Naive B cell (primary cell): ENCODE measurements at regions not wholly inside any gene's neighbourhood (a gene's known extent, or its start where the extent isn't known, plus 50 kb on each side); places are given as distances from the start of the nearest gene placed in this dataset.
A peak's percentile ranks its signal among the peaks of the same experiment; 100 is the strongest.
"Not testable (repeated sequence)": the region's sequence is repeated elsewhere in the genome, so short reads cannot be mapped to it uniquely, and the experiment has no call there.

Source experiments
- ATAC-seq, 2 donors: fragments of 150-1000 bp; cut with Tn5 transposase; 2 replicates each; pipeline ENCODE4 v1.10.0; 2021; ENCODE audit warnings: low read depth in 2 of 2, mild to moderate bottlenecking in 2 of 2, moderate library complexity in 2 of 2
- DNase-seq: peaks from one replicate; pipeline ENCODE4 v3.0.0; 2022
- H3K27ac Mint-ChIP-seq, 6 donors: one replicate each; pipeline ENCODE4 v1.8.0; 2020 to 2022; ENCODE audit warnings: mild to moderate bottlenecking in 6 of 6, mixed read lengths in 6 of 6, moderate library complexity in 5 of 6, inconsistent platforms in 2 of 6
- H3K27me3 Mint-ChIP-seq, 3 donors: one replicate each; pipeline ENCODE4 v1.8.0; 2021 to 2022; ENCODE audit warnings: mixed read lengths in 3 of 3, mild to moderate bottlenecking in 1 of 3
- H3K36me3 Mint-ChIP-seq, 2 donors: one replicate each; pipeline ENCODE4 v1.8.0; 2020 to 2022; ENCODE audit warnings: mixed read lengths in 2 of 2, inconsistent platforms in 1 of 2, mild to moderate bottlenecking in 1 of 2
- H3K4me1 Mint-ChIP-seq, 3 donors: one replicate each; pipeline ENCODE4 v1.8.0; 2020 to 2022; ENCODE audit warnings: mixed read lengths in 3 of 3, inconsistent platforms in 1 of 3, mild to moderate bottlenecking in 1 of 3, moderate library complexity in 1 of 3
- H3K4me3 Mint-ChIP-seq, 8 donors: one replicate each; pipeline ENCODE4 v1.8.0; 2020 to 2022; ENCODE audit warnings: mild to moderate bottlenecking in 8 of 8, mixed read lengths in 8 of 8, moderate library complexity in 8 of 8, inconsistent platforms in 2 of 8
- H3K9me3 Mint-ChIP-seq, 7 donors: one replicate each; pipeline ENCODE4 v1.8.0; 2020 to 2022; ENCODE audit warnings: mixed read lengths in 7 of 7, mild to moderate bottlenecking in 5 of 7, inconsistent platforms in 2 of 7, moderate library complexity in 1 of 7

DNA sequence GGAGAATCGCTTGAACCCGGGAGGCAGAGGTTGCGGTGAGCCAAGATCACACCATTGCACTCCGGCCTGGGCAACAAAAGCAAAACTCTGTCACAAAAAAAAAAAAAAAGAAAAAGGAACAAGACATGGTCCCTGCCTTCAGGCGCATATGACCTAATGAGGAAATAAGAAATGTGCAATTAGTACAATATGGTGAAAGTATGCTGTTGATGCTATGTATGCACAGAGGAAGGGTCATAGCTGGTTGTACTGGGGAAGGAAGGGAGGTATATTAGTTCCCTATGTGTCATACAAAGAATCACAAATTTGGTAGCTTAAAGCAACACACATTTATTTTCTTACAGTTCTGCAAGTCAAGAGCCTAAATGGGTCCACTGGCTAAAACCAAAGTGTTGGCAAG is 97.8 kb upstream of the MPP7 start:
- H3K4me1 Mint-ChIP-seq: peaks cover 21 to 29% (median 23%) of the 10 kb centered on the region in 3 donors
- H3K27ac Mint-ChIP-seq: peak overlapping the region in 2 of 6 donors; percentile 27 to 38
- ATAC-seq: peak; percentile 52 to 66
- H3K36me3 Mint-ChIP-seq: no peaks in the 10 kb centered on the region
- DNase-seq: peak; percentile 14
- H3K9me3 Mint-ChIP-seq: peaks cover 0 to 5% (median 0%) of the 10 kb centered on the region in 7 donors
- no peak overlapping the region for H3K4me3 Mint-ChIP-seq
- peaks cover 6 to 11% (median 9%) of the 10 kb centered on the region in 3 donors for H3K27me3 Mint-ChIP-seq

- H3K36me3 Mint-ChIP-seq, H3K27me3 Mint-ChIP-seq, H3K9me3 Mint-ChIP-seq: not testable (repeated sequence)
- ATAC-seq: peak; percentile 72 to 75
- H3K27ac Mint-ChIP-seq: peak overlapping the region; percentile 9 to 89 (median 46)
- H3K4me3 Mint-ChIP-seq: peak overlapping the region in 2 of 8 donors; percentile 17 to 27
- H3K4me1 Mint-ChIP-seq: peaks cover 21 to 29% (median 23%) of the 10 kb centered on the region in 3 donors
- DNase-seq: peak; percentile 40
These were observed 99.8 kb upstream of the MPP7 start for GRCh38 chr10:28402611-28403073.

- peaks cover 21 to 29% (median 23%) of the 10 kb centered on the region in 3 donors for H3K4me1 Mint-ChIP-seq
- H3K36me3 Mint-ChIP-seq: peaks cover 0 to 2% of the 10 kb centered on the region in 2 donors
- DNase-seq (no peak), ATAC-seq (no peak)
- H3K27ac Mint-ChIP-seq: peak overlapping the region in 5 of 6 donors; percentile 9 to 89 (median 54)
- peaks cover 0 to 2% (median under 1%) of the 10 kb centered on the region in 3 donors for H3K27me3 Mint-ChIP-seq
- H3K4me3 Mint-ChIP-seq: peak overlapping the region in 1 of 8 donors; percentile 17
- H3K9me3 Mint-ChIP-seq: peaks cover 0 to 9% (median 0%) of the 10 kb centered on the region in 7 donors
These were observed 100.2 kb upstream of the MPP7 start for GRCh38 chr10:28403090-28403489.

DNA sequence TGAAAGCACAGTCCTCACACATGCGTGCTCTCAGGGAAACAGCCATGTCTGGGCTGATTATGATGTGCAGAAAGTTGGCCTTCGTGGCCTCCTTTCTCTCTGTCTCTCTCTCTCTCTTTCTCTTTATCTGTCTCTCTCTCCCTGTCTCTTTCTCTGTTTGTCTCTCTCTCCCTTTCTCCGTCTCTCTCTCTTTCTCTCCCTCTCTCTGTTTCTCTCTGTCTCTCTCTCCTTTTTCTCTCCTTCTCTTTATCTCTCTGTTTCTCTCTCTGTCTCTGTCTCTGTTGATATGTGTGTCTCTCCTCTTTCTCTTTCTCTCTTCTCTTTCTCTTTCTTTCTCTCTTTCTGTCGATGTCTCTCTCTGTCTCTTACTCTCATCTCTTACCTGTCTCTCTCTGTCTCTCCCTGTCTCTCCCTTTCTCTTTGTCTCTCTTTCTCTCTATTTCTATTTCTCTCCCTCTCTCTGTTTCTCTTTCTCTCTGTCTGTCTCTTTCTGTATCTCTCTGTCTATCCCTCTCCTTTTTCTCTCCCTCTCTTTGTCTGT is 105.4 kb upstream of the MPP7 start:
- ATAC-seq (no peak), DNase-seq (no peak)
- Mint-ChIP-seq H3K27ac (peak overlapping the region in 1 of 6 donors; percentile 49), H3K4me3 (no peak overlapping the region), H3K27me3 (peaks cover 26 to 33% (median 30%) of the 10 kb centered on the region in 3 donors), H3K36me3 (peaks cover 0 to 12% of the 10 kb centered on the region in 2 donors), H3K9me3 (peaks cover 0 to 12% (median 7%) of the 10 kb centered on the region in 7 donors), H3K4me1 (peaks cover 0 to 2% (median under 1%) of the 10 kb centered on the region in 3 donors)

DNA sequence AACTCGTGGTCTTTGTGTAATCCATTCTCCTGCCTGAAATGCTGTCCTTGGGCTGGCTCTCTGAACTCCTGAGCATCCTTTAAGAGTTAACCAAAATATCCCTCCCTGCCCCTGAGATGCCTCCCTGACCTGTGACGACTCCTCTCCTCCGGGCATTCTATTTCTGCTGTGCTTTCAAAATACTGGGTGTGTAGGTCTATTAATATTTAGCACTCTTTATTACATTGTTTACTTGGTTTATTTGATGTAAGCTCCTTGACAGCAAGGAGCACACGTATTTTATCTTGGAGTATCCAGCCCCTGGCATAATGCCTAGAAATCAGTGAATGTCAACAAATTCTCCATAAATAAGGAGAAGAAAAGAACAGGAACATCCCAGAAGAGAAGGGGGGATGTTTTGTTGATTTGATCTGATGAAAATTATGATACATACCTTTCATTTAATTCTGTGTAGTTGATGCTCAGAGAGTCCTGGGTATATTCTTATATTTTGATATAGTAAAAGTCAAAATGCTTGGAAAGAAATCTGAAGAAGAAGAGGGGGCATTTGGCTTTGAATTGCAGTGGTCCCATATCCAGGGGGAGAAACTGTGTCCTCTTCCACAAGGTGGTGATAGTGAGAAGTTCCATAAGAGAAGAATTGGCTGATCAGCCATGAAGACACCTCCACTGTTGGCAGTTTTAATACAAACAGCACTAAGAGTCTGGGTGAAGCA is 107.7 kb upstream of the MPP7 start:
- peaks cover 0 to 12% of the 10 kb centered on the region in 2 donors for H3K36me3 Mint-ChIP-seq

GRCh38 chr10:28411136-28411460 is 108.2 kb upstream of the MPP7 start:
- Mint-ChIP-seq H3K36me3 (peaks cover 0 to 12% of the 10 kb centered on the region in 2 donors), H3K9me3 (peaks cover 0 to 19% (median 12%) of the 10 kb centered on the region in 7 donors), H3K27me3 (peaks cover 35 to 49% (median 40%) of the 10 kb centered on the region in 3 donors), H3K4me1 (no peaks in the 10 kb centered on the region), H3K4me3 (no peak overlapping the region), H3K27ac (no peak overlapping the region)
- ATAC-seq (no peak), DNase-seq (no peak)

More for the DNA sequence above, 107.7 kb upstream of the MPP7 start:
- peaks cover 35 to 45% (median 40%) of the 10 kb centered on the region in 3 donors for H3K27me3 Mint-ChIP-seq
- DNase-seq (no peak), ATAC-seq (no peak)
- H3K4me1 Mint-ChIP-seq: no peaks in the 10 kb centered on the region
- H3K27ac Mint-ChIP-seq: no peak overlapping the region
- H3K9me3 Mint-ChIP-seq: peaks cover 0 to 19% (median 12%) of the 10 kb centered on the region in 7 donors
- H3K4me3 Mint-ChIP-seq: no peak overlapping the region

DNA sequence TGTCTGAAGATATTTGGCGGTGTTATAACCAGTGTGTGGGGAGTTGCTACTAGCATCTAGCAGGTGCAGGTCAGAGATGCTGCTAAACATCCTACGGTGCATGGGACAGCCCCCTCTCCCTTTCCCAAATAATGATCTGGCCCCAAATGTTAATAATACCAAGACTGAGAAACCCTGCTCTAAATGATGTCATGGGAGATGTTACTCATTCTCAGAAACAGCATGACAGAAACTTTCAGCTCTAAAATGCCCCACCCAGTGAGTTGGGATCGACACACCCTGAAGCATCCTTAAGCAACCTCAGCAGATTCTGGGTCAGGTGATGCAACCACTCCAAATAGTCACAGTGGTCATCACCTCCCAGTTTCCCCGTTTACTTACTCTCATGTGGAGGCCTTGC is 108.8 kb upstream of the MPP7 start:
- ATAC-seq (no peak), DNase-seq (no peak)
- Mint-ChIP-seq H3K9me3 (peaks cover 0 to 19% (median 12%) of the 10 kb centered on the region in 7 donors), H3K27ac (no peak overlapping the region), H3K4me1 (no peaks in the 10 kb centered on the region), H3K4me3 (no peak overlapping the region), H3K36me3 (peaks cover 0 to 12% of the 10 kb centered on the region in 2 donors), H3K27me3 (peaks cover 35 to 49% (median 40%) of the 10 kb centered on the region in 3 donors)

GRCh38 chr10:28418069-28418468 is 114.8 kb upstream of the WAC start:
- Mint-ChIP-seq H3K27me3 (peaks cover 16 to 28% (median 17%) of the 10 kb centered on the region in 3 donors), H3K4me3 (no peak overlapping the region), H3K27ac (no peak overlapping the region), H3K9me3 (peaks cover 0 to 13% (median 7%) of the 10 kb centered on the region in 7 donors), H3K36me3 (no peaks in the 10 kb centered on the region), H3K4me1 (no peaks in the 10 kb centered on the region)
- ATAC-seq: no peak
- DNase-seq: no peak

DNA sequence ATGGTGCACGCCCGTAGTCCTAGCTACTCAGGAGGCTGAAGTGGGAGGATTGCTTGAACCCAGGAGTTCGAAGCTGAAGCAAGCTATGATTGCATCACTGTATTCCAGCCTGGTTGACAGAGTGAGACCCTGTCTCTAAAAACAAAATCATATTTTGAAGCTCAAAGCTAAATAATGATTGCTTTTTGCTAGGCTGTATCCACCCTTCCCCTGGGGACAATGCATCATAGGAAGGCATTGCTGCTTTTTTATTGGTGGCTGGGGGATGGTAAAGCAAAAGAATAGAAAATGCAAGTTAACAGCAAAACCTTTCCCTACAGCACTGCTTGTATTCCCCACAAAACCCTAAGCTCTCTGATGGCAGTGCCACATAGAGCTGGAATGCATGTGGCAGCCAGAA is 107.5 kb upstream of the WAC start:
- ATAC-seq (no peak), DNase-seq (no peak)
- Mint-ChIP-seq H3K4me1 (no peaks in the 10 kb centered on the region), H3K36me3 (no peaks in the 10 kb centered on the region), H3K27ac (no peak overlapping the region), H3K27me3 (peaks cover 10 to 17% (median 15%) of the 10 kb centered on the region in 3 donors), H3K9me3 (peaks cover 0 to 4% (median 2%) of the 10 kb centered on the region in 7 donors), H3K4me3 (no peak overlapping the region)

DNA sequence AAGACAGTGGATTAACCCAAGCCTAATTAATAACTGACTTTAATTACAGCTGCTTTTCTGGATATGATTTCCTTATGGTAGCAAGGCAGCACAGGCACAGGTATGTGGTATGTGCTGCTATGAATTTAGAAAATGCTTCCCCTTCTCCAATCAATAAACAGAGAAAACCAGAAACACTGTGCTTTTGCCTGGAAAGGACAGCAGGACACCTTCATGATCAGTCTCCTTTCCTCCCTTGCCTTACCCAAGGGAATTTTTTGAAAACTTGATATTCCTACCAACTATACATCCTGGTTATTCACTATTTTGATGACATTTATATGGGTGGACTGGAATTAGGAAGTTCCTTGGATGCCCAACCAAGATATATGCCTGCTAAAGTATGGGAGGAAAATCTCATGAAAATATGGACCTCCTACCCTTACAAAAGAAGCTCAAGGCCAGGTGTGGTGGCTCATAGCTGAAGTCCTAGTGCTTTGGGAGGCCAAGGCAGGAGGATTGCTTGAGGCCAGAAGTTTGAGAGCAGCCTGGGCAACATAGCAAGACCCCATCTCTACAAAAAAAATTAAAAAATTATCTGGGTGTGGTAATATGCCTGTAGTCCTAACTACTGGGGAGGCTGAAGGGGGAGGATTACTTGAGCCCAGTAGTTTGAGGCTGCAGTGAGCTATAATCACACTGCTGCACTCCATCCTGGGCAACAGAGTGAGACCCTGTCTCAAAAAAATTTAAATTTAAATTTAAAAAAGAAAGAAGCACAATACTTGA is 106.3 kb upstream of the WAC start:
- DNase-seq (no peak), ATAC-seq (no peak)
- no peak overlapping the region for H3K27ac Mint-ChIP-seq
- H3K4me1 Mint-ChIP-seq: no peaks in the 10 kb centered on the region
- H3K9me3 Mint-ChIP-seq: peaks cover 0 to 6% (median 2%) of the 10 kb centered on the region in 7 donors
- H3K27me3 Mint-ChIP-seq: peaks cover 17 to 22% (median 18%) of the 10 kb centered on the region in 3 donors
- H3K36me3 Mint-ChIP-seq: no peaks in the 10 kb centered on the region
- H3K4me3 Mint-ChIP-seq: no peak overlapping the region

- no peak overlapping the region for H3K27ac Mint-ChIP-seq
- no peak overlapping the region for H3K4me3 Mint-ChIP-seq
- peaks cover 17 to 22% (median 18%) of the 10 kb centered on the region in 3 donors for H3K27me3 Mint-ChIP-seq
- H3K9me3 Mint-ChIP-seq: peaks cover 0 to 6% (median 2%) of the 10 kb centered on the region in 7 donors
- no peaks in the 10 kb centered on the region for H3K36me3 Mint-ChIP-seq
- ATAC-seq: no peak
- peaks cover 0 to 7% (median 6%) of the 10 kb centered on the region in 3 donors for H3K4me1 Mint-ChIP-seq
- DNase-seq: no peak
These were observed 105.5 kb upstream of the WAC start for GRCh38 chr10:28427376-28427775.

- ATAC-seq: no peak
- H3K27me3 Mint-ChIP-seq: peaks cover 7 to 17% (median 9%) of the 10 kb centered on the region in 3 donors
- no peak overlapping the region for H3K27ac Mint-ChIP-seq
- no peak overlapping the region for H3K4me3 Mint-ChIP-seq
- peaks cover 0 to 6% (median 2%) of the 10 kb centered on the region in 7 donors for H3K9me3 Mint-ChIP-seq
- no peaks in the 10 kb centered on the region for H3K36me3 Mint-ChIP-seq
- H3K4me1 Mint-ChIP-seq: peaks cover 0 to 9% (median 8%) of the 10 kb centered on the region in 3 donors
- DNase-seq: no peak
These were observed 103.9 kb upstream of the WAC start for GRCh38 chr10:28429045-28429444.

DNA sequence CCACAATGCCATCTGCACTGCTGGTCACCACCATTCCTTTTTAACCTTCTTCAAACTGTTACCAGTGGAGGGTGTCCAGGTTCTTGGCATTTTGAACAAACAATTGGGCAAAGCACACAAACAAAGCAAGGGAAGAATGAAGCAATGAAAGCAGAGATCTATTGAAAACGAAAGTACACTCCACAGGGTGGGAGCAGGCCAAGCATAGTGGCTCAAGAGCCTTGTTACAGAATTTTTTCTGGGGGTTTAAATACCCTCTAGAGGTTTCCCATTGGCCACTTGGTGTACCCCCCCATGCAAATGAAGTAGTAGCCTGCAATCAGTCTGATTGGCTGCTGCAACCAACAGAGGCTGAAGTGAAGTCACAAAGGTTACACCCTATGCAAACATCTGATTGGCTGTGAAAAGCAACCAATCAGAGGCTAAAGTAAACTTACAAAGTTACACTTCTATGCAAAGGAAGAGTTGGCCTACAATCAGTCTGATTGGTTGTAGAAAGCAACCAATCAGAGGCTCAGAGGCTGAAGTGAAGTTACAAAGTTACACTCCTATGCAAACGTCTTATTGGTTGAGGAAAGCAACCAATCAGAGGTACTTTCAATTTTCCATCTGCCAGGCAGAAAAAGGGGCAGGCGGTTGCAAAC is 103.2 kb upstream of the WAC start:
- no peaks in the 10 kb centered on the region for H3K36me3 Mint-ChIP-seq
- peaks cover 0 to 6% (median 2%) of the 10 kb centered on the region in 7 donors for H3K9me3 Mint-ChIP-seq
- no peak overlapping the region for H3K27ac Mint-ChIP-seq
- ATAC-seq: no peak
- H3K4me1 Mint-ChIP-seq: peaks cover 0 to 9% (median 8%) of the 10 kb centered on the region in 3 donors
- H3K4me3 Mint-ChIP-seq: no peak overlapping the region
- H3K27me3 Mint-ChIP-seq: peaks cover 6 to 14% (median 7%) of the 10 kb centered on the region in 3 donors
- no peak for DNase-seq
